ENCODE measurements at regions not wholly inside any gene's neighbourhood (a gene's known extent, or its start where the extent isn't known, plus 50 kb on each side); places are given as distances from the start of the nearest gene placed in this dataset.
"Not testable (repeated sequence)": the region's sequence is repeated elsewhere in the genome, so short reads cannot be mapped to it uniquely, and the experiment has no call there.

- intact Hi-C loops (cut with micrococcal nuclease; ENCODE audit: unreplicated experiment); CTCF ChIA-PET; H3K9ac ChIP-seq (ENCODE audit: control insufficient read depth, insufficient read depth, low read length); POLR2A ChIA-PET; BruUV-seq (replicated peaks); ATAC-seq; RAD21 ChIA-PET (ENCODE audit: unreplicated experiment); H3K79me2 ChIP-seq (ENCODE audit: control insufficient read depth, insufficient read depth, low read length); H4K20me1 ChIP-seq (ENCODE audit: control insufficient read depth, insufficient read depth); H3K4me1 ChIP-seq (ENCODE audit: control insufficient read depth, insufficient read depth, low read length); H2AFZ ChIP-seq (ENCODE audit: control insufficient read depth, low read depth, low read length); H3K9me3 ChIP-seq (replicated peaks; ENCODE audit: control insufficient read depth, insufficient read depth, low read length); SMC1A ChIA-PET (ENCODE audit: uncharacterized antibody, unreplicated experiment); H3K27ac ChIP-seq (ENCODE audit: control insufficient read depth, insufficient read depth); DNase-seq (ENCODE audit: low read depth, low spot score); H3K4me3 ChIP-seq; FAIRE-seq; H3K4me2 ChIP-seq (ENCODE audit: control insufficient read depth, insufficient read depth); H3K27me3 ChIP-seq (replicated peaks in 1 of 2; ENCODE audit: control insufficient read depth in 2 of 2, insufficient read depth in 2 of 2, low read length in 1 of 2); in situ Hi-C loops (cut with MboI); H3K36me3 ChIP-seq (ENCODE audit: control insufficient read depth in 2 of 2, insufficient read depth in 2 of 2, low read length in 1 of 2): not testable (repeated sequence)
- 82% methylated on average over 3 of the region's 4 CpGs for WGBS (ENCODE audit: insufficient coverage, insufficient replicate concordance, low lambda C conversion rate, missing lambda C conversion rate)
Observed at GRCh38 chr10:121400507-121400906, 197.7 kb downstream of the FGFR2 start.

- Histone ChIP-seq H3K9ac (ENCODE audit: control insufficient read depth, insufficient read depth, low read length) (no peak overlapping the region), H3K4me3 (no peak overlapping the region), H3K36me3 (ENCODE audit: control insufficient read depth in 2 of 2, insufficient read depth in 2 of 2, low read length in 1 of 2) (no peaks in the 10 kb centered on the region), H2AFZ (ENCODE audit: control insufficient read depth, low read depth, low read length) (no peak overlapping the region), H4K20me1 (ENCODE audit: control insufficient read depth, insufficient read depth) (no peaks in the 10 kb centered on the region), H3K27ac (ENCODE audit: control insufficient read depth, insufficient read depth) (no peak overlapping the region), H3K4me1 (ENCODE audit: control insufficient read depth, insufficient read depth, low read length) (no peaks in the 10 kb centered on the region), H3K9me3 (replicated peaks; ENCODE audit: control insufficient read depth, insufficient read depth, low read length) (no peaks in the 10 kb centered on the region), H3K4me2 (ENCODE audit: control insufficient read depth, insufficient read depth) (no peak overlapping the region), H3K27me3 (replicated peaks in 1 of 2; ENCODE audit: control insufficient read depth in 2 of 2, insufficient read depth in 2 of 2, low read length in 1 of 2) (no peaks in the 10 kb centered on the region), H3K79me2 (ENCODE audit: control insufficient read depth, insufficient read depth, low read length) (no peaks in the 10 kb centered on the region)
- in situ Hi-C loops (cut with MboI) (no loop called here), intact Hi-C loops (cut with micrococcal nuclease; ENCODE audit: unreplicated experiment) (no loop called here)
- BruUV-seq (replicated peaks): no TSS peak
- TF ChIP-seq ASH2L (IDR thresholded peaks at IDR 0.05; ENCODE audit: borderline replicate concordance, low read depth): no peak
- no peak for TF ChIP-seq SPI1 (IDR thresholded peaks at IDR 0.05; ENCODE audit: borderline replicate concordance, insufficient read depth, low read depth, low read length)
- no peak for TF ChIP-seq BRCA1 (IDR thresholded peaks at IDR 0.05; ENCODE audit: low read depth, low read length)
- no peak for TF ChIP-seq CHD4 (IDR thresholded peaks at IDR 0.05)
- TF ChIP-seq EGR1 (IDR thresholded peaks at IDR 0.05; ENCODE audit: borderline replicate concordance in 1 of 2, low read depth in 2 of 2, low read length in 2 of 2): no peak
- TF ChIP-seq ZNF592 (IDR thresholded peaks at IDR 0.05): no peak
- TF ChIP-seq RBBP5 (conservative IDR thresholded peaks at IDR 0.05): no peak
- TF ChIP-seq DPF2 (IDR thresholded peaks at IDR 0.05): no peak
- no peak for TF ChIP-seq MEF2A (IDR thresholded peaks at IDR 0.05; ENCODE audit: insufficient read depth, low read depth, low read length)
- SMC1A ChIA-PET (ENCODE audit: uncharacterized antibody, unreplicated experiment): no interaction called here
- POLR2A ChIA-PET: no interaction called here
- RAD21 ChIA-PET (ENCODE audit: unreplicated experiment): no interaction called here
- ATAC-seq (no peak), FAIRE-seq (no peak), DNase-seq (ENCODE audit: low read depth, low spot score) (no peak)
- 54% methylated on average over 5 of the region's 5 CpGs for WGBS (ENCODE audit: insufficient coverage, insufficient replicate concordance, low lambda C conversion rate, missing lambda C conversion rate)
- CTCF ChIA-PET: no interaction called here
Observed at GRCh38 chr10:121403527-121403926, 194.7 kb downstream of the FGFR2 start.

Data from GM12878 (cell line).